HepG2 (cell line): ENCODE measurements at regions not wholly inside any gene's neighbourhood (a gene's known extent, or its start where the extent isn't known, plus 50 kb on each side); places are given as distances from the start of the nearest gene placed in this dataset.

Experiments used
- ATAC-seq: fragments of 200-7000 bp; cut with Tn5 transposase; 3 replicates; pipeline ENCODE4 v1.9.1; 2020; ENCODE audit warnings: mild to moderate bottlenecking, moderate library complexity
- BruUV-seq: library from RNA; stranded (reverse); fragments of 400-500 nt; replicated peaks from 2 replicates; lab custom pipeline; 2021; lab: Mats Ljungman, UMichigan
- CTCF ChIA-PET: fragments of 300-600 bp; formaldehyde crosslinking; extraction: SDS; loops from one replicate; lab custom pipeline; 2021; ENCODE audit warnings: low total read pairs, inconsistent platforms, low intra/inter-chr PET ratio; lab: Yijun Ruan, JAX
- POLR2A ChIA-PET: fragments of 350-600 bp; sonication (Branson Sonifier 250); formaldehyde crosslinking; loops from one replicate; lab custom pipeline; 2020; ENCODE audit warnings: antibody characterized with exemption, inconsistent platforms; lab: Yijun Ruan, JAX
- DNase-seq: peaks from one replicate; pipeline ENCODE4 v3.0.0-alpha.2; 2015; ENCODE audit warnings: low spot score
- FAIRE-seq: peaks from 3 replicates; lab custom pipeline; 2011; peaks lifted over from hg19 to GRCh38; lab: Jason Lieb, UNC
- H2AFZ ChIP-seq: one replicate; pipeline ENCODE4 v1.6.1; 2011; ENCODE audit warnings: low read length, inconsistent platforms
- H3K27ac ChIP-seq: fragments of 300-600 bp; 3 replicates; pipeline ENCODE4 v1.8.0; 2011; ENCODE audit warnings: mixed run types, mild to moderate bottlenecking, mixed read lengths, low read length, inconsistent platforms; ENCODE audit not compliant: insufficient read depth; ENCODE audit errors: extremely low read length
- H3K27me3 ChIP-seq, 2 experiments: fragments of 200-600 bp in 1 of 2; 2 replicates in 1 of 2; 3 replicates in 1 of 2; pipeline versions ENCODE4 v1.6.0 to v1.8.0; 2011; ENCODE audit warnings: low read length in 2 of 2, mild to moderate bottlenecking in 2 of 2, moderate library complexity in 2 of 2, inconsistent platforms in 1 of 2; ENCODE audit not compliant: insufficient read depth in 2 of 2, control insufficient read depth in 1 of 2
- H3K36me3 ChIP-seq, 2 experiments: fragments of 200-600 bp in 1 of 2; replicated peaks in 1 of 2; 2 replicates in 1 of 2; 3 replicates in 1 of 2; pipeline versions ENCODE4 v1.5.1 to v1.8.0; 2011; ENCODE audit warnings: low read length in 2 of 2, inconsistent platforms in 1 of 2; ENCODE audit not compliant: insufficient read depth in 2 of 2, control insufficient read depth in 1 of 2
- H3K4me1 ChIP-seq: 2 replicates; pipeline ENCODE4 v1.5.1; 2012; ENCODE audit warnings: low read length, inconsistent platforms; ENCODE audit not compliant: insufficient read depth
- H3K4me2 ChIP-seq: 2 replicates; pipeline ENCODE4 v1.6.0; 2011; ENCODE audit warnings: low read depth, low read length, inconsistent platforms
- H3K4me3 ChIP-seq, 3 experiments: fragments of 200-600 bp in 1 of 3; sonication (generic), shearing (Covaris generic) in 1 of 3; replicated peaks in 1 of 3; 2 replicates each; pipeline ENCODE4 v1.5.1; 2011 to 2016; ENCODE audit warnings: low read length in 3 of 3, inconsistent platforms in 2 of 3, low read depth in 2 of 3, mild to moderate bottlenecking in 2 of 3, control low read depth in 1 of 3, mixed read lengths in 1 of 3; ENCODE audit not compliant: insufficient read depth in 1 of 3
- H3K79me2 ChIP-seq: one replicate; pipeline ENCODE4 v1.6.1; 2011; ENCODE audit warnings: low read length, inconsistent platforms; ENCODE audit not compliant: insufficient read depth
- H3K9ac ChIP-seq: 2 replicates; pipeline ENCODE4 v1.6.0; 2011; ENCODE audit warnings: mild to moderate bottlenecking, low read depth, low read length, inconsistent platforms; ENCODE audit not compliant: insufficient read depth
- H3K9me3 ChIP-seq: 2 replicates; pipeline ENCODE4 v1.5.1; 2012; ENCODE audit warnings: mild to moderate bottlenecking, low read length
- H4K20me1 ChIP-seq: 2 replicates; pipeline ENCODE4 v1.6.0; 2011; ENCODE audit warnings: inconsistent platforms, mild to moderate bottlenecking, low read length, moderate library complexity; ENCODE audit not compliant: insufficient read depth
- ADNP ChIP-seq: sonication (generic); formaldehyde crosslinking; IDR thresholded peaks from 2 replicates; pipeline ENCODE4 v1.4.0; 2020; ENCODE audit warnings: missing genetic modification reagents
- MXD4 ChIP-seq: IDR thresholded peaks from 2 replicates; pipeline ENCODE4 v1.6.1; 2016; ENCODE audit warnings: mild to moderate bottlenecking, missing biosample characterization, missing genetic modification reagents
- NFE2L2 ChIP-seq: fragments of 150-350 bp; IDR thresholded peaks from 2 replicates; pipeline ENCODE4 v1.6.1; 2014; ENCODE audit warnings: low read length
- SRY ChIP-seq: sonication (generic); formaldehyde crosslinking; IDR thresholded peaks from 2 replicates; pipeline ENCODE4 v1.8.0; 2022; ENCODE audit warnings: mild to moderate bottlenecking, missing genetic modification reagents
- ZNF350 ChIP-seq: sonication (generic); formaldehyde crosslinking; IDR thresholded peaks from 2 replicates; pipeline ENCODE4 v1.4.0; 2020; ENCODE audit warnings: mild to moderate bottlenecking, low read depth, missing genetic modification reagents, borderline replicate concordance
- ZNF430 ChIP-seq: sonication (generic); formaldehyde crosslinking; IDR thresholded peaks from 2 replicates; pipeline ENCODE4 v1.9.0; 2021; ENCODE audit warnings: mild to moderate bottlenecking, missing genetic modification reagents
- ZNF567 ChIP-seq: sonication (generic); formaldehyde crosslinking; IDR thresholded peaks from 2 replicates; pipeline ENCODE4 v1.8.1; 2023; ENCODE audit warnings: mild to moderate bottlenecking, missing genetic modification reagents, borderline replicate concordance
- ZNF644 ChIP-seq: IDR thresholded peaks from 2 replicates; pipeline ENCODE4 v1.6.1; 2016; ENCODE audit warnings: low read depth
- WGBS: methylation state at CpG from one replicate; pipeline ENCODE4 v1.1.6; 2017; ENCODE audit warnings: low lambda C conversion rate; 5-methylcytosine and 5-hydroxymethylcytosine counted together
- in situ Hi-C: cut with HindIII; loops from 2 replicates; pipeline ENCODE4 v1.10.0; 2017; ENCODE audit warnings: low pct_unique_long_range_greater_than_20kb; ENCODE audit not compliant: extremely low pct_ligation_motif_present
- intact Hi-C: fragments of 100-400 bp; cut with micrococcal nuclease; formaldehyde crosslinking; loops from one replicate; pipeline ENCODE4 v1.10.0; 2022; ENCODE audit not compliant: unreplicated experiment
- TF ChIP-seq, protein P1 (sequence below): sonication (generic); formaldehyde crosslinking; conservative IDR thresholded peaks from 2 replicates; pipeline ENCODE4 v1.8.0; 2022; ENCODE audit warnings: low read depth, missing genetic modification reagents
- TF ChIP-seq, protein P2 (sequence below): sonication (generic); formaldehyde crosslinking; IDR thresholded peaks from 2 replicates; pipeline ENCODE4 v1.4.0; 2020; ENCODE audit warnings: mild to moderate bottlenecking, missing genetic modification reagents
- TF ChIP-seq, protein P3 (sequence below): sonication (generic); formaldehyde crosslinking; IDR thresholded peaks from 2 replicates; pipeline ENCODE4 v1.5.1; 2020; ENCODE audit warnings: missing genetic modification reagents, mild to moderate bottlenecking, borderline replicate concordance
- TF ChIP-seq, protein P4 (sequence below): sonication (generic); formaldehyde crosslinking; IDR thresholded peaks from 2 replicates; pipeline ENCODE4 v1.5.0; 2020; ENCODE audit warnings: mild to moderate bottlenecking, missing genetic modification reagents

DNA sequence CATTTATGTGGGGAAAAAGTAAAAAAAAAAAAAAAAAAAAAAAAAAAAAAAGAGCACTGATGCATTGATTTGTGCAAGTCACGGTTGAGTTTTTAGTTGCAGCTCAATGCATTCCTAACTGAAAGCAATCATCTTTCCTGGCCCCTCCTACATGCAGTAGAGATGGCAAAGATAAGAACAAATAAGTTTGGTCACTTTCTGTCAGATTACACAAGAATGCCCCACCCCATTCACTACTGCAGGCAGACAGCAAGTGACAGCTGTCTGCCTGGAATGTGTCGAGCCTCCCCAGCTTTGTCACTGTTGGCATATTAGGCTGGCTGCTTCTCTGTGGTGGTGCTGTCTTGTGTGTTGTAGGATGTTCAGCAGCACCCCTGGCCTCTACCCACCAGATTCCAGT lies 243.5 kb downstream of the FOXL1 start:
- no peaks in the 10 kb centered on the region for H3K9me3 ChIP-seq
- H3K4me3 ChIP-seq: no peak overlapping the region
- TF ChIP-seq NFE2L2 (peak; percentile 45; the same call in 1 of the 2 replicates), ZNF567 (no peak)
- WGBS: 2% methylated on average over 2 of the region's 2 CpGs
- no peak overlapping the region for H3K9ac ChIP-seq
- H3K79me2 ChIP-seq: no peaks in the 10 kb centered on the region
- no peak overlapping the region for H2AFZ ChIP-seq
- ATAC-seq (no peak), DNase-seq (no peak), FAIRE-seq (no peak)
- no peaks in the 10 kb centered on the region for H3K4me1 ChIP-seq
- ChIA-PET CTCF (no interaction called here), POLR2A (no interaction called here)
- in situ Hi-C loops: no loop called here
- H3K27ac ChIP-seq: no peak overlapping the region
- no peak overlapping the region for H3K4me2 ChIP-seq
- H3K27me3 ChIP-seq: peaks cover 4 to 72% of the 10 kb centered on the region in 2 experiments
- H3K36me3 ChIP-seq: no peaks in the 10 kb centered on the region
- H4K20me1 ChIP-seq: no peaks in the 10 kb centered on the region; the same call in 1 of the 2 replicates
- BruUV-seq: no TSS peak
- intact Hi-C loops: no loop called here

DNA sequence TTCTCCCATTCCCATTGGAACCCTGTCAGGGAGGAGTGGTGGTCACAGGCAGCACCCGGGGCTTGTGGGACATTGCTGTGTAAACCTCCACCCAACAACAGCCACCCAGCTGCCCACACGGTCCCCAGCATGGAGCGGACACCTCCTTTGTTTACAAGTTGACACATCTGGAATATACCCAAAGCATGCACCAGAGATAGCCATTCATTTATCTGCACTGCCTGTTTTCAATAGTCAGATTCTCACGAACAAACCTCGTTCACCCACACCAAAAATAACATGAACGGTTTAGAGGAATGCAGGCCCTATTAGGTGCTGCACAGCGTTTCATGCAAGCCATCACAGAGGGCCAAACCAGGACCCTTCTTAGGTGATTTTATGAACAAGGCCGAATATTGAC lies 244.8 kb downstream of the FOXL1 start:
- BruUV-seq: no TSS peak
- H3K9me3 ChIP-seq: no peaks in the 10 kb centered on the region
- peaks cover 4 to 70% of the 10 kb centered on the region in 2 experiments for H3K27me3 ChIP-seq
- ChIA-PET CTCF (no interaction called here), POLR2A (no interaction called here)
- in situ Hi-C loops (no loop called here), intact Hi-C loops (no loop called here)
- no peak for ATAC-seq
- H3K79me2 ChIP-seq: no peaks in the 10 kb centered on the region
- FAIRE-seq: no peak
- H3K4me1 ChIP-seq: no peaks in the 10 kb centered on the region
- no peak overlapping the region for H3K4me3 ChIP-seq
- H4K20me1 ChIP-seq: no peaks in the 10 kb centered on the region; the same call in 1 of the 2 replicates
- no peak overlapping the region for H3K4me2 ChIP-seq
- DNase-seq: no peak
- no peak overlapping the region for H2AFZ ChIP-seq
- no peak overlapping the region for H3K9ac ChIP-seq
- 4% methylated on average over 8 of the region's 8 CpGs for WGBS
- no peaks in the 10 kb centered on the region for H3K36me3 ChIP-seq
- no peak overlapping the region for H3K27ac ChIP-seq
- TF ChIP-seq MXD4 (CRISPR knock-in tag) (no peak), ADNP (no peak), SRY (CRISPR knock-in tag) (no peak), ZNF430 (CRISPR knock-in tag) (no peak), ZNF644 (no peak), ZNF350 (no peak)
- TF ChIP-seq, protein P1, sequence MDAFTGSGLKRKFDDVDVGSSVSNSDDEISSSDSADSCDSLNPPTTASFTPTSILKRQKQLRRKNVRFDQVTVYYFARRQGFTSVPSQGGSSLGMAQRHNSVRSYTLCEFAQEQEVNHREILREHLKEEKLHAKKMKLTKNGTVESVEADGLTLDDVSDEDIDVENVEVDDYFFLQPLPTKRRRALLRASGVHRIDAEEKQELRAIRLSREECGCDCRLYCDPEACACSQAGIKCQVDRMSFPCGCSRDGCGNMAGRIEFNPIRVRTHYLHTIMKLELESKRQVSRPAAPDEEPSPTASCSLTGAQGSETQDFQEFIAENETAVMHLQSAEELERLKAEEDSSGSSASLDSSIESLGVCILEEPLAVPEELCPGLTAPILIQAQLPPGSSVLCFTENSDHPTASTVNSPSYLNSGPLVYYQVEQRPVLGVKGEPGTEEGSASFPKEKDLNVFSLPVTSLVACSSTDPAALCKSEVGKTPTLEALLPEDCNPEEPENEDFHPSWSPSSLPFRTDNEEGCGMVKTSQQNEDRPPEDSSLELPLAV (CRISPR knock-in tag): no peak
- TF ChIP-seq, protein P2, sequence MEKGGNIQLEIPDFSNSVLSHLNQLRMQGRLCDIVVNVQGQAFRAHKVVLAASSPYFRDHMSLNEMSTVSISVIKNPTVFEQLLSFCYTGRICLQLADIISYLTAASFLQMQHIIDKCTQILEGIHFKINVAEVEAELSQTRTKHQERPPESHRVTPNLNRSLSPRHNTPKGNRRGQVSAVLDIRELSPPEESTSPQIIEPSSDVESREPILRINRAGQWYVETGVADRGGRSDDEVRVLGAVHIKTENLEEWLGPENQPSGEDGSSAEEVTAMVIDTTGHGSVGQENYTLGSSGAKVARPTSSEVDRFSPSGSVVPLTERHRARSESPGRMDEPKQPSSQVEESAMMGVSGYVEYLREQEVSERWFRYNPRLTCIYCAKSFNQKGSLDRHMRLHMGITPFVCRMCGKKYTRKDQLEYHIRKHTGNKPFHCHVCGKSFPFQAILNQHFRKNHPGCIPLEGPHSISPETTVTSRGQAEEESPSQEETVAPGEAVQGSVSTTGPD (CRISPR knock-in tag): no peak
- TF ChIP-seq, protein P3, sequence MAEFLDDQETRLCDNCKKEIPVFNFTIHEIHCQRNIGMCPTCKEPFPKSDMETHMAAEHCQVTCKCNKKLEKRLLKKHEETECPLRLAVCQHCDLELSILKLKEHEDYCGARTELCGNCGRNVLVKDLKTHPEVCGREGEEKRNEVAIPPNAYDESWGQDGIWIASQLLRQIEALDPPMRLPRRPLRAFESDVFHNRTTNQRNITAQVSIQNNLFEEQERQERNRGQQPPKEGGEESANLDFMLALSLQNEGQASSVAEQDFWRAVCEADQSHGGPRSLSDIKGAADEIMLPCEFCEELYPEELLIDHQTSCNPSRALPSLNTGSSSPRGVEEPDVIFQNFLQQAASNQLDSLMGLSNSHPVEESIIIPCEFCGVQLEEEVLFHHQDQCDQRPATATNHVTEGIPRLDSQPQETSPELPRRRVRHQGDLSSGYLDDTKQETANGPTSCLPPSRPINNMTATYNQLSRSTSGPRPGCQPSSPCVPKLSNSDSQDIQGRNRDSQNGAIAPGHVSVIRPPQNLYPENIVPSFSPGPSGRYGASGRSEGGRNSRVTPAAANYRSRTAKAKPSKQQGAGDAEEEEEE (CRISPR knock-in tag): no peak
- TF ChIP-seq, protein P4, sequence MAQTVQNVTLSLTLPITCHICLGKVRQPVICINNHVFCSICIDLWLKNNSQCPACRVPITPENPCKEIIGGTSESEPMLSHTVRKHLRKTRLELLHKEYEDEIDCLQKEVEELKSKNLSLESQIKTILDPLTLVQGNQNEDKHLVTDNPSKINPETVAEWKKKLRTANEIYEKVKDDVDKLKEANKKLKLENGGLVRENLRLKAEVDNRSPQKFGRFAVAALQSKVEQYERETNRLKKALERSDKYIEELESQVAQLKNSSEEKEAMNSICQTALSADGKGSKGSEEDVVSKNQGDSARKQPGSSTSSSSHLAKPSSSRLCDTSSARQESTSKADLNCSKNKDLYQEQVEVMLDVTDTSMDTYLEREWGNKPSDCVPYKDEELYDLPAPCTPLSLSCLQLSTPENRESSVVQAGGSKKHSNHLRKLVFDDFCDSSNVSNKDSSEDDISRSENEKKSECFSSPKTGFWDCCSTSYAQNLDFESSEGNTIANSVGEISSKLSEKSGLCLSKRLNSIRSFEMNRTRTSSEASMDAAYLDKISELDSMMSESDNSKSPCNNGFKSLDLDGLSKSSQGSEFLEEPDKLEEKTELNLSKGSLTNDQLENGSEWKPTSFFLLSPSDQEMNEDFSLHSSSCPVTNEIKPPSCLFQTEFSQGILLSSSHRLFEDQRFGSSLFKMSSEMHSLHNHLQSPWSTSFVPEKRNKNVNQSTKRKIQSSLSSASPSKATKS (CRISPR knock-in tag): no peak
